IPS DF 4.7 (cell line): ENCODE measurements at regions not wholly inside any gene's neighbourhood (a gene's known extent, or its start where the extent isn't known, plus 50 kb on each side); places are given as distances from the start of the nearest gene placed in this dataset.

Experiments used
- DNase-seq: peaks from one replicate; pipeline ENCODE4 v3.0.0-alpha.2; 2013; ENCODE audit warnings: low spot score; ENCODE audit errors: extremely low read depth

- DNase-seq = no peak
Observed at GRCh38 chr4:10204401-10205058, 87.9 kb upstream of the WDR1 start.

- DNase-seq = no peak
Observed at GRCh38 chr4:10203851-10204250, 87.3 kb upstream of the WDR1 start.

DNA sequence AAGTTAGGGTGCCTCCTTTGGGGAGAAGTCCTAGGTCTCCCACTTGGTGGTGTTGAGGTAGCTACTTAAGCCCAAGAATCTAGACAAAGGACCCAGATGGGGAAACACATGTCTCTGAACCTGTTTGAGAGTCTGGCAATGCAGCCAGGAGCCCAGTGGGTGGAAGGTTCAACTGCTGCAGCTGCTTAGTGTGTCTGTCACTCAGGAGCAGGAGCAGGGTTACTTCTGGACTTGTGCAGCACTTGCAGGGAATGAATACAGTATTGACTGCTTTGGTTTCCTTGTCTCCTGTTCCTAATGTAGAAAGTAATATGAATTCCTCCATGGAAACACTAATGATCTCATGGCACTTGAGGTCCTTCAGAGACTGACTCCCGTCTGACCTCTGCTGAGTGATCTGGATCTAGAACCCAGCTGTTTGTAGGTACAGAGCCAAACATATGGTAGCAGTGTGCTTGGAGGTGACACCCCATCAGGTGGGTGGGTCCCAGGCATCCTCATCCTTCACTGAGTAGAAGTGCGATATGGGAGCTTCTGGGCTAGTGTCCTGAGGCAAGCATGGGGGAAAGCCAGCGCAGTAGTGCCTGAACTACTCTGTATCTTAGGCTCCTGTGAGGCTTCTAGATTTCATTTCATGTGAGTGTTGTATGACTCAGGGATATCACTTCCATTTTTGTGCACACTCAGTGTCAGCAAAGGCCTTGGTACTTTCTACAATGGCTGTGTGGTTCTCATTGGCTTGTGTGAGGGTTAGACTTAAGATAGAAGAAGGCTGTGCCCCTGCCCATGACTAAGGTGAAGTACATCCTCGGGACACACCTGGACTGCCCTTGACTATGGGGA, 85.0 kb upstream of the WDR1 start:
- no peak for DNase-seq

- DNase-seq = no peak
Observed at GRCh38 chr4:10200869-10201268, 84.3 kb upstream of the WDR1 start.

GRCh38 chr4:10198365-10198764, 81.8 kb upstream of the WDR1 start:
- DNase-seq = no peak

- DNase-seq = no peak
Observed at GRCh38 chr4:10197952-10198351, 81.4 kb upstream of the WDR1 start.

GRCh38 chr4:10196191-10196590, 79.6 kb upstream of the WDR1 start:
- DNase-seq = no peak

- no peak for DNase-seq
Observed at GRCh38 chr4:10192331-10192730, 75.7 kb upstream of the WDR1 start.

DNA sequence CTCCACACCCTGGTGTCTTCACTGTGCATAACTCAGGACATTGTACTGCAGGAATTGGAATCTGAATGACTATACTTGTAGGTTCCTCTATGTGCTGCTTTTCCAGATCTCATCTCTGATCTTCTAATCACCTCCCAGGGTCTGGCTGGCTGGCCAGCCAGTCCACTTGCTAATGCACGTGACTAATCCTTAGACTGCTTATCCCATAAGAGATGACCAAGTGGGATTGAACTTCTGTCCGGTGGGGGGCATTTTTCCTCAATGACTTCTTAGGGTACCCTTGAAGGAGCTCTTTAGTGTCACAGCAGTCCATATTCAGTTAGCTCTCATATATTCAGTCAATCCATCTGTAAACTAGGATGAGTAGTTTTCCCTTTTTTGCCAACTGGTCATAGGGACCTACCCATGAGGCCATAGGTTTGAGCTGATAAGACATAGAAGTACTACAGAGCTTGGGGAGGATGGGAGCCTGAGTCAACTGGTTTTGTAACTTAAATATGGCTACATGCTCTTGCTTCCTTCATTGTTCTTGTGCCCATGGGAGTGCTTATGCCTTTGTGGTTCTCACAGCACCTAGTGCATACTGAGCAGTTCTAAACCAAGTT, 71.9 kb upstream of the WDR1 start:
- DNase-seq = no peak

DNA sequence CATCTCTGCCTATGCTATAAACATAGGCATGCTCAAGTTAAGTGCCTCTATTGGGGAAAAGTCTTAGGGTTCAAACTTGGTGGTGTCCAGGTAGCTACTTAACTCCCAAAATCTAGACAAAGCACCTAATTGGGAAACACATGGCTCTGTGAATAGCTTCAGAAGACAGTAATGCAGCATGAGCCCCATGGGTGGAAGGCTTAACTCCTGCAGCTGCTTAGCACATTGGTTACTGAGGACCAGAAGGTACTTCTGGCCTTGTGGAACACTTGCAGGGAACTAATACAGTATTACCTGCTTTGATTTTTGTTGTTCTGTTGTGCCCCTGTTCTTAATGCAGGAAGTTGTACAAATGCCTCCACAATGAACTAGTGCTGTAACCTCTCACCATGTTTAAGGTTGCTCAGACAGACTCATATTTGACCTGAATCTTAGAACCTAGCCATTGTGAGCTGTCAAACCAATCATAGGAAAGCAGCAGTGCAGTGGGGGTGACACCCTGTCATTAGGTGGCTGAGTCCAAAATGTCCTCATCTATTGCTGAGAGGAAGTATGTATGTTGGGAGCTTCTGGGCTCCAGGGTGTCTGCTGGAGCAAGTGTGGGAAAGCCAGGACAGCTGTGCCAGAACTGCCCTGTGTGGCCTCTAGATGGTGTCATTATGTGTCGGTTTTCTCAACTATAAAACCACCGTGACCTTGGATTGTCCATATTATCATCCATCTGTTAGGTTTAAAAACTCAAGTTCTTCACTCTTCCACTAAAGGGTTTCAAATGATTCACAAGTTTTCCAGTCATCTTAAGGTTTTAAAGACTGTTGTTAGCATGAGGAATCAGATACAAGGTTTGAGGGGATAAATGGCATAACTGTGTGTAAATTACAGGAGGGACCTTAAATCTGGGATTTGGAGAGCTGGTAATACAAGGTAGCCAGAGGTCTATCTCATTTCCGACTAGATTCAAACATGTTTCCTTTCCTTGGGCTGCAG, 69.9 kb upstream of the WDR1 start:
- no peak for DNase-seq

GRCh38 chr4:10185518-10186227, 69.1 kb upstream of the WDR1 start:
- no peak for DNase-seq

DNA sequence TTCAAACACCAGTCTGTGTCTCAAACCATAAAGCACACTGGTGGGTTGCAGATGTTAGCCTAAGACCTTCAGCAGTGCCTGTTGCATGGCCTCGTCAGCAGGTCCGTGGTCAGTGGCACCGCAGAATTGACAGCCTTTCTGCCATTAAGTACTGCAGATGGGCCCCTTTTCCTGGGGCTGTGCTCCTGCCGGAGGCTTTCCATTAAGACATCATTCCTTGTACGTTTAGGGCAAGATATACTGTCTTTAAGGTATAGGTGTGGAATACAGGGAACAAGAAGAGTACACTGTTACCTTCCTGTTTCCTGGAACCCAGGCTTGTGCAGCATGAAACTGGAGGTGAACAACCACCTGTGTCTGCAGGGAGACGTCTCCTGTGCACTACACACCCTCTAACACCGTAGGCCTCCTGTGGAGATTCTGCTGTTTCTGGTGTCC, 67.9 kb upstream of the WDR1 start:
- no peak for DNase-seq

DNA sequence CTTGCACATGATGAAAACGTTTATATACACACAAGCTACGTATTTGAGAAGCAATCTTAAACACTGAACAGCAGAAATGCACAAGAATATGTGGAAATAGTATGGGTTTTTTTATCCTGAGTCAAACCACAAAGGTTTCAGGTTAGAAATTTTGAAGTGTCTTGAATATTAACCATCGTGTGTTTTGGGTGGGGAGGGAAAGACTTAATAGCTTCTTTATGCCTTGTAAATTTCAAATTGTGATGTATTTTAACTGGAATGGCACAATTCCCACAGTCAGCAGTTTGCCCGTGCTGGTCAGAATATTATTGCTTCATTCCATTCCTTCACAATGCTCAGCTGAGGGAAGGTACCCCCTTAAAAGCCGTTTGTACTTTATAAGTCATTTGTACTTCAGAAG, 67.4 kb upstream of the WDR1 start:
- no peak for DNase-seq

DNA sequence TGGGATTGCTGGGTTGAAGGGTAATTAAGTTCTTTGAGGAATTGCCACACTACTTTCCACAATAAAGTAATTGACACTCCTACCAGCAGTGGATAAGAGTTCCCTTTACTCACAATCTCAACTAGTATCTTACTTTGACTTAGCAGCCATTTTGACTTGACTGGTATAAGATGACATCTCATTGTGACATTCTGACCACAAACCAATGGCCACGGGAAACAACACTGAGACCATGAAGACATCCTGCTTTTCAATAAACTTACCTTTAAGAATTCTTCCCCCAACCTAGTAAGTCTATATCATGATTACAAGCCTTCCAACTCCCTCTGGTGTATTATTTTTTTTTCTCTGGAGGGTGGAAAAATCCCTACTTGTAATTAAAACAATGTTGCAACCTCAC, 66.9 kb upstream of the WDR1 start:
- DNase-seq = no peak

- DNase-seq = no peak
Observed at GRCh38 chr4:10182446-10183424, 66.1 kb upstream of the WDR1 start.

DNA sequence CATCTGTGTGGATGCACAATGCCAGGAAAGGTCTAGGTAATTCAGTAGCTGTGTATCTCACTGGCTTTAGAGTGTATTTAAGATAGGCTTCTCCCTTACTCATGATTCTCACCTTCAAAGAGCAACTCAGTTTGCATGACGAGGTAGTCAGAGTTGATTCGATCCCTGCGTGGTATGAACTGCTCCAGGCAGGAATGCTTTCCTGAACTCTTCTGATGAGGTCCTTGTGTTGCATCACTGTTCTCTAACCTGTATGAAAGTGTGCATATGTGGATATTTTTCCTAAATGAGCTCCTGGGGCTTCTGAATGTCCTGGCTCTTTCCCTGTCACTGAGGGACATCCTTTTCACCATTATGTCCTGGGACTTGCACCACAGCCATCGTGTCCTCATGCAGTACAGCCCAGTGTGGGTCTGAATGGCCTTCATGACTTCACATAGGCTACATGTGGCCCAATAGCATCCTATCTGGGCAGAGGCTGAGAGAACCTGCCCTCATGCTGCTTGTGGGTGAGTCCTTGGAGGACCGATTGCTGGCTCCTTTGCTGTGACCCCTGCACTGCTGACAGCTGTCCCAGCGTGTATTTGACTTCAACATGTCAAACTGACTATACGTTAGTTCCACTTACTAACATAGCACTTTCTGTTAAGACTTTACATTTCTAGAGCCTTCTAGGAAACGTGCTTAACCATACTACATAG, 65.3 kb upstream of the WDR1 start:
- no peak for DNase-seq

- DNase-seq = no peak
Observed at GRCh38 chr4:10180927-10181744, 64.5 kb upstream of the WDR1 start.

DNA sequence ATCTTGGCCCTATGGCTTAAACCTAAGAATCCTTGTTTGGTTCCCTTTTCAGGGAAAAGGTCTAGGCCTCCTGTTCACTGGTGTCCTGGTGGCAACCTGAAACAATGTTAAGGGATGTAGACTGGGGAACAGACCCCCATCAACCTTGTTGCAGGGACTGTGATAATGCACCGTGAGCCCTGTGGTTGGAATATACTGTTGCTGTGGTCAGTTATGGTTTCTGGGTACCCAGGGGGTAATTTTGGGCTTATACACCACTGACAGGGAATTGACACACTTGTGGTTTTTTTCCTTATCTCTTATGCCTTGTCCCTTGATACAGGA, 64.0 kb upstream of the WDR1 start:
- no peak for DNase-seq
